Left ventricle myocardium superior (tissue), 1 donor: ENCODE measurements at regions not wholly inside any gene's neighbourhood (a gene's known extent, or its start where the extent isn't known, plus 50 kb on each side); places are given as distances from the start of the nearest gene placed in this dataset.
"Not testable (repeated sequence)": the region's sequence is repeated elsewhere in the genome, so short reads cannot be mapped to it uniquely, and the experiment has no call there.

ENCODE experiments used
- ATAC-seq: fragments of 200-7000 bp; cut with Tn5 transposase; one replicate; pipeline ENCODE4 v1.9.1; 2020; ENCODE audit warnings: mild to moderate bottlenecking, moderate library complexity
- DNase-seq: peaks from one replicate; pipeline ENCODE4 v3.0.0-alpha.2; 2020
- intact Hi-C: fragments of 100-400 bp; cut with micrococcal nuclease; formaldehyde crosslinking; loops from one replicate; pipeline ENCODE4 v1.11.0; 2022
- donor health status: DM: no; HTN: yes; CAD: no; lungs with severe emphysema.

DNA sequence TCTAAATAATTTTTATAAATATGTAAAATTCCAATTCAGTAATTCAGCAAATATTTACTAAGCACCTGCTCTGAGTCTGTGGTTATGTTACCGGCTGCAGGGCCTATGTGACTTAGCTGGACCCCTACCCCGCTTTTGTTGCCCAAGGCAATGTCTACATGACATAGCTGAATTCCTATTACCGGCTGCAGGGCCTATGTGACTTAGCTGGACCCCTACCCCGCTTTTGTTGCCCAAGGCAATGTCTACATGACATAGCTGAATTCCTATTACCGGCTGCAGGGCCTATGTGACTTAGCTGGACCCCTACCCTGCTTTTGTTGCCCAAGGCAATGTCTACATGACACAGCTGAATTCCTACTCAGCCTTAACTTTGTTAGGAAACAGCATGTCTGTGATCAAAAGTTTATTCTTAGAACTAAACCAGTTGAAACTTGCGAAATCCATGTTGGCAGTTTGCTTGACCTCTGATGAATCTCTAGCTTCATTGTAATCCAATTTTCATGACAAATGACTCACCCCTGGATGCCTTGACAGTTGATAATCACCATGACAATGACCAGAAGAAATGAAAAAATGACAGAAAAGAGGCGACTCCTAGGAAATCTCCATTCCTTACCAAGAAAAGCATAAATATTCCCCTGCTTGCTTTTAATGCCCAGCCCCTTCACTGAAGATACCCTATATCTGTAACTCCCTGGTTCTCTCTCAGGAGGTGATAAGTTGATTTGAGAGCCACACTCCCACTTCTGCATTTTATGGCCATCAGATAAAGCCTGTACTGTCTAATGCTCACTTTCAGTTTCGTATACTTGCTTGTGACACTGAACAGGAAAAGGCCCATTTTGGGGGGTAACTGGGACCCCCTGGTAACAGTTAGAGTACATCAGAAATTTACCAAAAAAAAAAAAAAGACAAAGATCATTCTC is 148.4 kb upstream of the SYT10 start:
- no peak for DNase-seq
- peak; percentile 74 for ATAC-seq
- intact Hi-C loops = no loop called here

DNA sequence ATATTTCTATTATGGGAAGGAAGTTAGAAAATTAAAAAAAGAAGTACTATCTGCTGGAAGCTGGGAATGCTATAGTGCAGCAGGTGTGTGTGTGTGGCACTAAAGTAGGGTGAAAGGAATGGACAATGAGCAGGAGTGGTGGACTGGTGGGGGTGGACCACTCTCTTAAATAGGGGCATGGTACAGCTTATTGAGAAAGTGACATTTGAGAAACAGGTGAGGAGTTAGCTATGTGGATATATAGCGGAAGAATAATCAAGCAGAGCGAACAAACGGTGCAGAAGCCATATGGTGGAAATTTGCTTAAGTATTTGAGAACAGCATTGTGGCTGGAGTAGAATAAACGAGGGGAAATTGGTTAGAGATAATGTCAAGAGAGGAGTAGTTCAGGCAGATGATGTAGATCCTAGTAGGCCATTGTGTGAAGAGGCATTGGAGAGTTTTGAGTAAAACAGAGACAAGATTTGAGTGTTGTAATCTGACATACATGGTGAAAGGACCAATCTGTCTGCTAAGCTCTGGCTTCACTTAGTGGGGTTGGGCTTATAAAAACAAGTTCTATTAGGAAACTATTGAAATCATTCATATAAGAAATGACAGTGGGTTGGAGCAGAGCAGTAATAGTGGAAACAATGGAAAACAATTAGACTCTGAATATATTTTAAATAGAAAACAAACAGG is 149.2 kb upstream of the SYT10 start:
- intact Hi-C loops = no loop called here
- ATAC-seq (peak; percentile 57), DNase-seq (no peak)

DNA sequence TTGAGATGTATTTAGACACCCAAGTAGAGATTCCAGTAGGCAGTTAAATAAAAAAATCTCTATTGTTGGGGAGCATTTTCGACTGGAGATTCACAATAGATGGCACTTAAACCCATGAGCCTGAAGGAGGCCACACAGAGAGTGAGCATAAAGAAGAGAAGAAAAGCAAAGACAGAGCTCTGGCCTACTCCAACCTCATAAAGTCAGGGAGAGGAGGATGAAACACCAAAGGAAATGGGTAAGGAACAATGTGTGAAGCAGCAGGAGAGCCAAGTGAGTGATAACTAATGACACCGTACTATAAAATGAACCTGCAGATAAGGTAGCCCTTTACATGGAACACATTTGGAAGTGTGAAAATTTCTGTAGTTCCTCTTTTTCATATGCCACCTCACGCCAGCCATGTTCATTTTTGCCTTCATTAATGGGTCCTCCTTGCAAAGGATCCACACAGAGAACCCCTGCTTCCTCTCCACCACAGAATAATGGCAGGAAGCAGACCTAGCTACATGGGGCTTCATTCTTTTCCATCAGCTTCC is 150.0 kb upstream of the SYT10 start:
- DNase-seq (no peak), ATAC-seq (no peak)
- intact Hi-C loops = no loop called here

DNA sequence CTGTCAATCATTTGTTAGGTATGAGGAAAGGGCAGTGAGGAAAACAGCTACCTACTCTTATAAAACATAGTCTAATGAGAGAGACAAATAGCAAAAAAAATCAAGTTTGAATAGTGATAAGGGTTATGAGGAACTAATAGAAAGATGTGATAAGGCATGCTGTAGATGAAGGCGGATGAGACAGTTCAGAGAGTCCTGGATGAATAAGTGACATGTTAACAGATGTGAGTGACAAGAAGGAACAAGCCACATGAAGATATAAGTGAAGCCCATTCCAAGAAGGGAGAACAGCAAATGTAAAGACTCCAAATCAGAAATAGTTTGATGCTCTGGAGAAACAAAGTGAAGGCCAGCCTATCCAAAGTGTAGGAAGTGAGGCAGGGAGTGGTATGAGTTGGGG is 154.1 kb upstream of the SYT10 start:
- intact Hi-C loops = no loop called here
- no peak for ATAC-seq
- no peak for DNase-seq

DNA sequence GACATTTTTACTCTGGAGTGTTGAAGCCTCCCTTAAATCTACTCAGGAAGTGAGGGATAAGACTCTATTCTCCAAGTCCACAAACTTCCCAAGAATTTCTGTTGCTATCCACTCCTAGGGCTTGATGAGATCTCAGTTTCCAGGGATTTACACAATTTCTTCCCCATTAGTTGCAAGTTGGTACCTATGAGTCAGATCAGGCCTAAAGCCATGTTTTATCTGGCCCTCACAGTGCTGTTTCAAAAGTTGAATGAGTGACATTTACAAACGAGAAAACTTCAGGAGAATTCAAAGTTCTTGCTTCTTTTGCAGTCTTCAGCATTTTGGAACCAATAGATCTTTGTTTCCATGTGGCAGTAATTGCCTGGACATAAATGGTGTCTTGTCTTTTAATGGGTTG is 156.4 kb upstream of the SYT10 start:
- no peak for ATAC-seq
- intact Hi-C loops = no loop called here
- DNase-seq = no peak

DNA sequence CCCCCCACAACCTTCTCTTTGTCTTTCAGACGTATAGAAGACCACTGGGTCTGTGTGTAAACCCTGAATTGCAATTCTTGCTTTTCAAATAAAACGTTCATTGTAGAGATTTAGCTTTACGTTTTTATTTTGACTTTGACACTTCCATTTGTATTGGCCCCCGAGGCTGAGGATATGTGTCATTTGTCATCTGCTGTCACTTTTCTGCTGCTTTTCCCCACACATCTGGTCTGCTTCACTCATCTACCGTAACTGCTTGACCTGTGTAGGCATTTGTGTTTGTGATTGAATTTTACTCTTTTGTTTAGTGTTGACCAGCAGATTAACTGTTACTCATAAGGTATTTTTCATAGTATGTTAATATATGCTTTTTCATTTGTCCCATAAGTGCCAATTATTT is 157.2 kb upstream of the SYT10 start:
- intact Hi-C loops = no loop called here
- DNase-seq (no peak), ATAC-seq (no peak)

DNA sequence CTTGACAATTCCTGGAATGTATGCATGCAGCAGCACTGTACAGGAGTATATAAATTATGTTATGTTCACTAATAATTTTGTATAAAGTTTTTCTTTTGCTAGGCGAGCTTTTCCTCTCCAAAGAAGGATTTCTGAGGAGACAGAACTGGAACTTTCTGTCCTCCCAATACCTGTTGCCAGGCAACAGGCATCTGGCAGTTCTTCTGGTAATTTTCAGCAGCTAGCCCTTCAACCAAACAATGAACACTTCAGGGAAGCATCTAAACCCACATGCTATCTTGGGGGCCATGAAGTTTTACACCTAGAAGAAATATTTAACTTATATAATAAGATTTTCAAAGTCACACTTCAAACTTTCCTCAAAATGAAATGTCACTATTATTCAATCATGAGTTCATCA is 162.9 kb upstream of the SYT10 start:
- ATAC-seq = no peak
- DNase-seq = no peak
- intact Hi-C loops = no loop called here

DNA sequence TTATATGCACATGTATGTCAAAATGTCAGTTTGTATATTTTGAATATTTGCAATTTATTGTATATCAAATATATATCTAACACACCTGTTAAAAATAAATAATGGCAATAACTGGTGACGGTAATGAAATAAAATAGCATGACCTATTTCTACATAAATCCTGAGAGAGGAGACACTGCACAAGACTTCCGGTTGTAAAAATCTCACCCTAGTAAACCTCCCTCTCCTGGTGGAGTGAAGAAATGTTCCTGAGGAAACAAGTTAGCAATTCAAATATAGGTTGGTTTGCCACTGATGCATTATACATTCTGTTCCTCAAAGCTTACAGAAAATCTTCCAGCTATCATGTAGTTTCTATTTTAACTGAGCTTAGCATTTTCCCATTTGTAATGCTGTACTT is 166.1 kb upstream of the SYT10 start:
- DNase-seq = no peak
- no peak for ATAC-seq
- intact Hi-C loops = no loop called here

DNA sequence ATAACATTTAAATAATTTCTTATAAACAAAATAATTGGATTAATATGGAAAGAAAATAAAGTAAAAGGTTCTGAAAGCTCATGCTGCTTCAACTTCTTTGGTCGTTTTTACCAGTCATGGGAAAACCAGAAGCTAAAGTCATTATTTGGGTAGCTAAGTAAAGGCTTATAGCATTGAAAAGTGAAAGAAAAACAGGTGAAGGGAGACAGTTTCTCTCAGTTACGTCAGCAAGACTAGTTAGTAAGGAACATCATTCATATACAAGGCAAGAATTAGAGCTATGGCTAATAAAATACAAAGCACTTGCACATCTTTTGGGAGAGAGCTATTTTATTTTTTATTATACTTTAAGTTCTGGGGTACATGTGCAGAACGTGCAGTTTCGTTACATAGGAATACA is 170.3 kb upstream of the SYT10 start:
- ATAC-seq (no peak), DNase-seq (no peak)
- intact Hi-C loops = no loop called here

DNA sequence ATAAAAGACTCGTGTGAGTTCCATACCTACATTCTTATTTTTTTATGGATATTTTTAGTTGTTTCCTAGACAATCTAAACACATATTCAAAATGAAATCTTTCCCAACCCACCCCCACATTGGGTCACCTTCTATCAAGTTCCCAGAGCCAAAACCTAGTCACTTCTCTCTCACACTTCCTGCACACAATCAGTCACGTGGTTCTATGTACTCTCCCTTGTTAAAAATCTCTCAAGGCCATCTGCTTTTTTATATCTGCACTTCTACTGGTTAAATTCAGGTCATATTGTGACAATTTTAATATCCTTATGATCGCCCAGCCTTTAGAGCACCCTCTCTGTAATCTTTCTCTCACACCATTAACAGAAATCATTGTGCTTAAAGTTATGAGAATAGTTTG is 175.0 kb upstream of the SYT10 start:
- intact Hi-C loops = no loop called here
- ATAC-seq (no peak), DNase-seq (no peak)

DNA sequence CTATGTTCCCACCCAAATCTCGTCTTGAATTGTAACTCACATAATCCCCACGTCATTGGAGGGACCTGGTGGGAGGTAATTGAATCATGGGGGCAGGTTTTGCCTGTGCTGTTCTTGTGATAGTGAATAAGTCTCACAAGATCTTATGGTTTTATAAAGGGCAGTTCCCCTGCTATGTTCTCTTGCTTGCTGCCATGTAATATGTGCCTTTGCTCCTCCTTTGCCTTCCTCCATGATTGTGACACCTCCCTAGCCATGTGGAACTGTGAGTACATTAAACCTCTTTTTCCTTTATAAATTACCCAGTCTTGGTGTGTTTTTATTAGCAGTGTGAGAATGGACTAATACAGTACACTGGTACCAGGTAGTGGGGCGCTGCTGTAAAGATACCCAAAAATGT is 177.6 kb upstream of the SYT10 start:
- no peak for DNase-seq
- intact Hi-C loops = no loop called here
- ATAC-seq = no peak

DNA sequence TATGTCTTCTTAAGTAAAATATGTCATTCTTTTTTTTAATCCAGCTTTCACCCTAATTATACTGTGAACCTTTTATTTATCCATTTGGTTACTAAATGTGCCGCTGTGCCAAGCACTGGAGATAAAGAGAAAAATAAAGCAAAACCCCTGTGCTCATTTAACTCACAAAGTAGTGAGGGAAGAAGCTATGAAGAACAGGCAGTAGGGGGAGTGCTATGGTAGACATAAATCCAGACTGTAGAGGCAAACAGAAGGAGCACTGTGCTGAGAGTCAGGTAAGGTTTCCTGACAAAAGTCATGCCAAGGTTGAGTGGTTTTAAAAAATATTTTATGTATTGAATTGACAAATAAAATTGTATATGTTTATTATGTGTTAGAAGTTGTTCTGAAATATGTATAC is 188.5 kb upstream of the SYT10 start:
- intact Hi-C loops = no loop called here
- ATAC-seq = no peak
- DNase-seq = no peak

DNA sequence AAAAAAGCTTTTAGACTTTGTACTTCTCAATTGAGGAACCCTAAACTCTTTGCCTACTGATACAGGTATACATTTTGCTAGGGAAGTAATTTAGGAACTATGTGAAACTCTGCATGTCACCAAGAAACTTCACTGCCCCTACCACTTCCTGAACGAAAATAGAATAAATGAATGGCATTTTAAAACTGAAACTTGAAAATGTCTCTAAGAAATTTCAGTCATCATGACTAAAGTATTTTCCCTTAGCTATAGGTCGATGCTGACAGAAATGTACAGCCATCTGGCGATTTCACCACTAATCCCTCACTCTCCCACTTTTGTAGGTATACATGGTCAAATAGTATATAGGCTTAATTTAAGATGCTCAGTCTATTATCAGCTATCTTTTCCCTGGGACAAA is 194.9 kb upstream of the SYT10 start:
- ATAC-seq (no peak), DNase-seq (no peak)
- intact Hi-C loops = no loop called here

DNA sequence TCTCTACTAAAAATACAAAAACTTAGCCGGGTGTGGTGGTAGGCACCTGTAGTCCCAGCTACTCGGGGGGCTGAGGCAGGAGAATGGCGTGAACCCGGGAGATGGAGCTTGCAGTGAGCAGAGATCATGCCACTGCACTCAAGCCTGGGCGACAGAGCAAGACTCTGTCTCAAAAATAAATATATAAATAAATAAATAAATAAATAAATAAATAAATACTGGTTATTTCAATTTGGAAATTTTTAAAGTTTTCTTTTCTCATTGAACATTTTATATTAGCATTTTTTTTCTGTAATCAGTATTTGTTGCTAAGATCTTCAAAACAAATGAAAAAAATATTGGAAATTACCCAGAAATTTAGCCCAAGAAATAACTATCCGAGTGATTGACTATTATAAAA is 197.3 kb upstream of the SYT10 start:
- ATAC-seq, intact Hi-C loops: not testable (repeated sequence)

DNA sequence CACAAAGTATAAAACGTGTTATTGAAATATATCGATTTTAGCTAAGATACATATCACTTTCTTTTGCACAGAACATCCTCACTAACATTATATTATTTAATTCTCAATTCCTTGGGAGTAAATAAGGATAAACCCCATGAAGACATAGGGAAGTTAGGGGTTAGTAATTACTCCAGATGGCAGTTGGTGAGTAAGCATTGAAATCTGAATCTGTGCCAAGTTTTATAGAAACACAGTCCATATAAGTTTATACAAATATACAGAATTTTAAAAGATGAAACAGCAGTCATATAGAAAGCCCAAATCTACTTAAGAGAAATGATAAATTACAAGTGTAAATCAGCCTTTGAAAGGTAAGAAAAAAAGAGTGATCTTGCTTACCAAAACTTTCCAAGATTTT is 200.4 kb upstream of the SYT10 start:
- ATAC-seq (no peak), DNase-seq (no peak)
- intact Hi-C loops = no loop called here

More for the DNA sequence above, 197.3 kb upstream of the SYT10 start:
- DNase-seq = not testable (repeated sequence)

DNA sequence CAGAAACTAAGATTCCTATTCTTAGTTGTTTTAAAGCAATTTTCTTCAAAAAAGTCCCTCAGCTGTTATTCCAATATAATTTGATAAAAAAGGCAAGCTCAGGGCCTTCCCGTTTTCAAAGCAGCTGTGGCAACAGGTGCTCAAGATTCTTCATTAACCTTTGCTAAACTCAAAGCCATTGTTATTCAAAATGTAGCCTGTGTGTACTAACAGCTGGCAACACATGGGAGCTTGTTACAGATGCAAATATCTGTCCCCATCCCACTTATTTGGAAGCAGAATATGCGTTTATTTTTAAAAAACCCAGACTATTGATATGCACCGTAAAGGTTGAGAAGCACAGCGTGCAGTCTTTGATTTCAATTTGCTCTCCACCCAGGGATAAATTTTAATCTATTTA is 210.4 kb upstream of the SYT10 start:
- no peak for DNase-seq
- intact Hi-C loops = no loop called here

DNA sequence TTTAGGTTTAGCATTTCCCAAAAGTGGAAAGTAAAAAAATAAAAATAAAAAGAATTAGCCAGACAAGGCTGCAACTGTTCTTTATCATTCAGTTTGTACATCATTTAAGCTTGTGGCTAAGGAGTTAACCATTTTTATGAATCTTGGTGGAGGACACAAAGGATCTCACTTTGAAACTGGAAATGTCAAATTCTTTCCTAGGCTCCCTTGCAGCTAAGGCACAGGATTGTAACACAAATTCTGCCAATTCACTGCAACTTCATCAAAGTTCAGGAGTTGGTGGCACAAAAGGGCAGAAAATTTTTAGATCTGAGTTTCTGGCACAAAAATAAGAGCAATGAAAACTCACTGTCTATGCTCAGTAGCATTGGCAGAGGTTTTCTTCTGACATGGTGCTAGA is 211.2 kb upstream of the SYT10 start:
- intact Hi-C loops = no loop called here
- ATAC-seq = no peak

More for the DNA sequence above, 210.4 kb upstream of the SYT10 start:
- no peak for ATAC-seq

DNA sequence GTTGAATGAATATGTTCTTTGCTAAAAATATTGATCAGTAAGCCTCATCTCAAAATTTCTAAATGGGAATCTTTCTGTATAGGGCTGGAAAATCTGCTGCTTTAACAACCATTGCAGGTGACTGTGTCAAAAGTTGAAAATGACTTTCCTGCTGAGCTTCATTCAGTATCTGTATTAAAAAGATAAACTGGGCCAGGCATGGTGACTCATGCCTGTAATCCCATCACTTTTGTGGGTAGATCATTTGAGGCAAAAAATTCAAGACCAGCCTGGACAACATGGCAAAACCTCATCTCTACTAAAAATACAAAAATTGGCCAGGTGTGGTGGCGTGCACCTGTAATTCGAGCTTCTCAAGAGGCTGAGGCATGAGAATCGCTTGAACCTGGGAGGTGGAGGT is 213.7 kb upstream of the SYT10 start:
- intact Hi-C loops = no loop called here
- ATAC-seq = no peak

More for the DNA sequence above, 211.2 kb upstream of the SYT10 start:
- no peak for DNase-seq

DNA sequence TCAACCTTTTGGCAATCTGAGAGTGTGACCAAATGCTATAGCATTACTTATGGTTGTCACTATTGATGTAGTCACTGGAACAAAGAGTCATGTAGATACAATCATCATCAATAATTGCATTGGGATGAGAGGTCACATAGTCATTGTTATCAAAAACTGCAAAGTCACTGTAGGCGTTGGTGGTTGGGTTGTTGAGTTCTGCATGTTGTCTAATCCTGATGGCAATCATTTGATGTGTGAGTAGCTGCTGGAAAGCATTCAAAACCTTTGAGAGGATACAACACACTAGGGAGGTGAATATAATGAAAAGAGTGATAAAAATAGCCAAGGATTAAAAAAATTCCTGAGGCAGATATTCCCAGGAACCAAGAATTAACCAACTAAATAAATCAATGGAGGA is 214.7 kb upstream of the SYT10 start:
- DNase-seq (no peak), ATAC-seq (no peak)
- intact Hi-C loops = no loop called here

More for the DNA sequence above, 213.7 kb upstream of the SYT10 start:
- no peak for DNase-seq

DNA sequence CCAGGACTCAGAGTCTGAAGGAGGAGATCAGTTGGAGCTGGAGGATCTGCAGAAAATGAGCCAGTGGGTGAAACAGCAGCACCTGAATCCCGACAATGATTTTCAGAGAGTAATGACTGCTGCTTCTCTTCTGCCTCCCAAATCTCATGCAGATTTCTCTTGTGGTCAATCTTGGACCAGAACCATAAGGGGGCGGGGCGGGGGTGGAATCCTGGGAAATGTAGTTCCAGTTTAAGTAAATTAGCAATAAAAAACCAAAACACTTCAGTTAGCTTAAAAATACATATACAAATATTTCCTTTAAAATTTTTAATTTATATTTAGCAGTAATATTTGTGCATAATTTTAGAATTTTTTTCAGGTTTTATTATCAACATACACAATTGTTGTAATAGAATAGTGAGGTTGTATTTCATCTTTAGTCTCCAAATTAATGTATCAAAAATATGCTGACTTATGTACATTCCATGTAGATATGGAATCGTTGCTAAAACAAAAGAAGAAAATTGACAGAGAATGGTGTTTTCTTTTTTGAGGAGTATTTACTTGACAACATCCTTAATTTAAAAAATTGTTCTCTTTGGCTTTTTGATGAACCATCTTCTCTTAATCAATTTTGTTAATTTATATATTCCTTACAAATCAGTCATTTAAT is 223.5 kb upstream of the SYT10 start:
- ATAC-seq = no peak
- intact Hi-C loops = no loop called here
- DNase-seq = no peak
